ENCODE measurements at regions not wholly inside any gene's neighbourhood (a gene's known extent, or its start where the extent isn't known, plus 50 kb on each side); places are given as distances from the start of the nearest gene placed in this dataset.

DNA sequence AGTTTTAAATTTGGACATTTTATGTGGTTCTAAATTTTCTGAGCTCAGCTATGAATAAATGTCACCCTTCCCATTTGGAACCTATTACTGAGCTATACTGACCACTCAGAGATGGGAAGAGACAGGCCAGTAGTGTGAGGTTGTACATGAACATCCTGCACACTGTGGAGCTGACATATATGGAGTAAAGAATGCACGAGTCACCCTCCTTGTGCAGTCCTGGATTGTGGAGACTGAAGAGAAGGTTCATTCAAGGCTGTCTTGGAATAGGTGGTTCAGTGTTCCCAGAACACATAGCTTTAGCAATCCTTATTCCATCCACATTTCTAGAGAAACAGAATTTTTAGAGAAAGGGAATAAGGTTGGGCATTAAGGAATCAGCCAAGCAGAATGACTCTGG, 50.3 kb upstream of the OGFRL1 start:
- Histone ChIP-seq H3K79me2 (ENCODE audit: insufficient read depth, low read length) (no peaks in the 10 kb centered on the region), H3K36me3 (ENCODE audit: insufficient read depth, low read length) (no peaks in the 10 kb centered on the region), H3K4me3 (ENCODE audit: low read depth in 1 of 2, low read length in 2 of 2) (no peak overlapping the region), H3K27me3 (ENCODE audit: insufficient read depth, low read length, poor library complexity) (no peaks in the 10 kb centered on the region), H4K20me1 (ENCODE audit: insufficient read depth, low read length) (no peaks in the 10 kb centered on the region), H3K4me2 (ENCODE audit: insufficient read depth, low read length) (no peak overlapping the region), H3K27ac (ENCODE audit: low read length) (no peak overlapping the region), H3K9ac (ENCODE audit: low read depth, low read length) (no peak overlapping the region), H2AFZ (ENCODE audit: low read depth, low read length) (no peak overlapping the region), H3K9me3 (ENCODE audit: insufficient read depth, low read length, severe bottlenecking) (no peaks in the 10 kb centered on the region), H3K4me1 (ENCODE audit: insufficient read depth, low read length) (no peaks in the 10 kb centered on the region)
- no peak for DNase-seq
- ATAC-seq (ENCODE audit: insufficient read depth, low read depth): no peak
- TF ChIP-seq EZH2 (IDR thresholded peaks at IDR 0.05; ENCODE audit: borderline replicate concordance, low read depth, low read length, severe bottlenecking) (no peak), CTCF (IDR thresholded peaks at IDR 0.05; ENCODE audit: borderline replicate concordance, extremely low read depth, low read length, poor library complexity, severe bottlenecking) (no peak)

All from DND-41 (cell line).